WTC11 (cell line): ENCODE measurements at regions not wholly inside any gene's neighbourhood (a gene's known extent, or its start where the extent isn't known, plus 50 kb on each side); places are given as distances from the start of the nearest gene placed in this dataset.

Experiments used
- ATAC-seq: fragments of 200-7000 bp; cut with Tn5 transposase; 2 replicates; pipeline ENCODE4 v1.10.0; 2021; ENCODE audit warnings: mild to moderate bottlenecking, moderate library complexity
- CTCF ChIA-PET: fragments of 300-600 bp; sonication (Branson Sonifier 250); formaldehyde crosslinking; loops from one replicate; lab custom pipeline; 2021; ENCODE audit warnings: antibody characterized with exemption; lab: Charles Lee
- POLR2A ChIA-PET: fragments of 350-600 bp; sonication (Branson Sonifier 250); formaldehyde crosslinking; loops from one replicate; lab custom pipeline; 2021; ENCODE audit warnings: antibody characterized with exemption; lab: Charles Lee
- DNase-seq: peaks from one replicate; pipeline ENCODE4 v3.0.0; 2021; ENCODE audit warnings: low spot score
- H3K27ac Mint-ChIP-seq: 2 replicates; pipeline ENCODE4 v1.8.0; 2021; ENCODE audit warnings: mixed read lengths
- H3K27me3 Mint-ChIP-seq: 2 replicates; pipeline ENCODE4 v1.8.0; 2021; ENCODE audit warnings: low read depth, mild to moderate bottlenecking, moderate library complexity, mixed read lengths
- H3K36me3 Mint-ChIP-seq: 2 replicates; pipeline ENCODE4 v1.8.0; 2021; ENCODE audit warnings: mixed read lengths
- H3K4me1 Mint-ChIP-seq: 2 replicates; pipeline ENCODE4 v1.8.0; 2022; ENCODE audit warnings: mixed read lengths
- H3K4me3 Mint-ChIP-seq: 2 replicates; pipeline ENCODE4 v1.8.0; 2021; ENCODE audit warnings: mild to moderate bottlenecking, moderate library complexity, mixed read lengths
- H3K9me3 Mint-ChIP-seq: 2 replicates; pipeline ENCODE4 v1.8.0; 2021; ENCODE audit warnings: mixed read lengths
- ARID4B ChIP-seq: sonication (generic); formaldehyde crosslinking; IDR thresholded peaks from 2 replicates; pipeline ENCODE4 v1.8.0; 2023; ENCODE audit warnings: missing genetic modification reagents, mild to moderate bottlenecking, borderline replicate concordance
- CBFB ChIP-seq: sonication (generic); formaldehyde crosslinking; IDR thresholded peaks from 2 replicates; pipeline ENCODE4 v1.8.1; 2022; ENCODE audit warnings: mild to moderate bottlenecking, low read depth, missing genetic modification reagents
- CREB1 ChIP-seq: sonication (generic); formaldehyde crosslinking; IDR thresholded peaks from 2 replicates; pipeline ENCODE4 v1.8.0; 2023; ENCODE audit warnings: mild to moderate bottlenecking, missing genetic modification reagents
- CREM ChIP-seq: sonication (generic); formaldehyde crosslinking; IDR thresholded peaks from 2 replicates; pipeline ENCODE4 v1.8.1; 2022; ENCODE audit warnings: mild to moderate bottlenecking, missing genetic modification reagents, moderate library complexity
- ELF4 ChIP-seq: sonication (generic); formaldehyde crosslinking; IDR thresholded peaks from 2 replicates; pipeline ENCODE4 v1.8.1; 2022; ENCODE audit warnings: low read depth, mild to moderate bottlenecking, moderate library complexity, missing genetic modification reagents
- ESRRA ChIP-seq: sonication (generic); formaldehyde crosslinking; IDR thresholded peaks from 2 replicates; pipeline ENCODE4 v1.8.1; 2022; ENCODE audit warnings: mild to moderate bottlenecking, missing genetic modification reagents, borderline replicate concordance
- FOXJ3 ChIP-seq: sonication (generic); formaldehyde crosslinking; IDR thresholded peaks from 2 replicates; pipeline ENCODE4 v1.9.0; 2021; ENCODE audit warnings: missing genetic modification reagents, mild to moderate bottlenecking, borderline replicate concordance
- FOXP1 ChIP-seq: sonication (generic); formaldehyde crosslinking; IDR thresholded peaks from 2 replicates; pipeline ENCODE4 v1.8.0; 2022; ENCODE audit warnings: missing genetic modification reagents, mild to moderate bottlenecking, moderate library complexity, borderline replicate concordance
- GRHL2 ChIP-seq: fragments of 250-450 bp; sonication (Bioruptor Pico); IDR thresholded peaks from 2 replicates; pipeline ENCODE4 v1.8.0; 2022; ENCODE audit warnings: mild to moderate bottlenecking, moderate library complexity; ENCODE audit not compliant: insufficient replicate concordance, severe bottlenecking
- GTF2I ChIP-seq: fragments of 250-450 bp; sonication (Bioruptor Pico); conservative IDR thresholded peaks from 2 replicates; pipeline ENCODE4 v1.4.0; 2021; ENCODE audit warnings: mild to moderate bottlenecking
- JAZF1 ChIP-seq: fragments of 250-450 bp; sonication (Bioruptor Pico); IDR thresholded peaks from 2 replicates; pipeline ENCODE4 v1.9.0; 2021; ENCODE audit warnings: moderate library complexity, mild to moderate bottlenecking, inconsistent platforms
- KAT7 ChIP-seq: sonication (generic); formaldehyde crosslinking; IDR thresholded peaks from 2 replicates; pipeline ENCODE4 v1.8.1; 2023; ENCODE audit warnings: missing genetic modification reagents, mild to moderate bottlenecking, borderline replicate concordance
- MAX ChIP-seq: sonication (generic); formaldehyde crosslinking; IDR thresholded peaks from 2 replicates; pipeline ENCODE4 v1.8.0; 2022; ENCODE audit warnings: mild to moderate bottlenecking, missing genetic modification reagents
- NFATC4 ChIP-seq: fragments of 250-450 bp; sonication (Bioruptor Pico); IDR thresholded peaks from 2 replicates; pipeline ENCODE4 v1.9.0; 2021; ENCODE audit warnings: mild to moderate bottlenecking
- NFYB ChIP-seq: sonication (generic); formaldehyde crosslinking; conservative IDR thresholded peaks from 2 replicates; pipeline ENCODE4 v1.8.0; 2022; ENCODE audit warnings: low read depth, missing genetic modification reagents
- OVOL2 ChIP-seq: fragments of 250-450 bp; sonication (Bioruptor Pico); IDR thresholded peaks from 2 replicates; pipeline ENCODE4 v1.9.0; 2021; ENCODE audit warnings: mild to moderate bottlenecking, borderline replicate concordance
- PRDM15 ChIP-seq: sonication (generic); formaldehyde crosslinking; IDR thresholded peaks from 2 replicates; pipeline ENCODE4 v1.8.0; 2022; ENCODE audit warnings: missing genetic modification reagents
- PREB ChIP-seq: sonication (generic); formaldehyde crosslinking; IDR thresholded peaks from 2 replicates; pipeline ENCODE4 v1.8.1; 2022; ENCODE audit warnings: mild to moderate bottlenecking, missing genetic modification reagents, moderate library complexity, borderline replicate concordance
- PRRX2 ChIP-seq: fragments of 250-450 bp; sonication (Bioruptor Pico); IDR thresholded peaks from 2 replicates; pipeline ENCODE4 v1.8.0; 2021; ENCODE audit warnings: mild to moderate bottlenecking
- SMAD3 ChIP-seq: sonication (generic); formaldehyde crosslinking; IDR thresholded peaks from 2 replicates; pipeline ENCODE4 v1.8.0; 2022; ENCODE audit warnings: missing genetic modification reagents, mild to moderate bottlenecking, borderline replicate concordance
- SP1 ChIP-seq: sonication (generic); formaldehyde crosslinking; conservative IDR thresholded peaks from 2 replicates; pipeline ENCODE4 v1.8.1; 2022; ENCODE audit warnings: missing genetic modification reagents
- ZNF121 ChIP-seq: sonication (generic); formaldehyde crosslinking; IDR thresholded peaks from 2 replicates; pipeline ENCODE4 v1.8.0; 2023; ENCODE audit warnings: missing genetic modification reagents
- ZNF219 ChIP-seq: sonication (generic); formaldehyde crosslinking; IDR thresholded peaks from 2 replicates; pipeline ENCODE4 v1.8.0; 2023; ENCODE audit warnings: missing genetic modification reagents, mild to moderate bottlenecking, borderline replicate concordance
- ZNF232 ChIP-seq: sonication (generic); formaldehyde crosslinking; IDR thresholded peaks from 2 replicates; pipeline ENCODE4 v1.8.0; 2022; ENCODE audit warnings: mild to moderate bottlenecking, missing genetic modification reagents
- ZNF423 ChIP-seq: fragments of 250-450 bp; sonication (Bioruptor Pico); IDR thresholded peaks from 2 replicates; pipeline ENCODE4 v2.1.2; 2022; ENCODE audit warnings: mild to moderate bottlenecking, moderate library complexity

GRCh38 chr3:120848503-120848902 is 59.5 kb upstream of the STXBP5L start (continued):
- TF ChIP-seq PRDM15 (CRISPR knock-in tag) (no peak), ZNF121 (CRISPR knock-in tag) (no peak), CREB1 (CRISPR knock-in tag) (no peak), ESRRA (no peak), OVOL2 (CRISPR knock-in tag) (no peak), ZNF232 (CRISPR knock-in tag) (no peak), PRRX2 (CRISPR knock-in tag) (no peak), CREM (no peak), GRHL2 (CRISPR knock-in tag) (no peak), NFATC4 (CRISPR knock-in tag) (no peak), ZNF423 (CRISPR knock-in tag) (no peak), ARID4B (CRISPR knock-in tag) (no peak), SP1 (CRISPR knock-in tag) (no peak)

- Mint-ChIP-seq H3K36me3 (no peaks in the 10 kb centered on the region), H3K27me3 (0 out of 2 replicates have a peak, but pooled peaks cover 3% of the 10 kb centered on the region), H3K4me1 (peaks cover 28% of the 10 kb centered on the region), H3K4me3 (no peak overlapping the region), H3K27ac (no peak overlapping the region), H3K9me3 (no peaks in the 10 kb centered on the region)
- ChIA-PET CTCF (no interaction called here), POLR2A (no interaction called here)
- no peak for DNase-seq
- ATAC-seq = no peak
- TF ChIP-seq GRHL2 (CRISPR knock-in tag) (no peak), ZNF423 (CRISPR knock-in tag) (no peak), ELF4 (no peak), JAZF1 (CRISPR knock-in tag) (no peak), PREB (no peak), ZNF232 (CRISPR knock-in tag) (no peak), ZNF121 (CRISPR knock-in tag) (no peak), SMAD3 (CRISPR knock-in tag) (no peak), NFYB (CRISPR knock-in tag) (no peak), GTF2I (CRISPR knock-in tag) (no peak), KAT7 (CRISPR knock-in tag) (no peak), MAX (no peak), CBFB (CRISPR knock-in tag) (no peak), ZNF219 (CRISPR knock-in tag) (no peak), FOXP1 (CRISPR knock-in tag) (no peak), FOXJ3 (CRISPR knock-in tag) (no peak)
Measured at GRCh38 chr3:120850381-120851295, 57.4 kb upstream of the STXBP5L start.
